Neural cell (in vitro differentiated cells): ENCODE measurements at regions not wholly inside any gene's neighbourhood (a gene's known extent, or its start where the extent isn't known, plus 50 kb on each side); places are given as distances from the start of the nearest gene placed in this dataset.

Experiments used
- H2AFZ ChIP-seq: fragments of 200-600, 300-800 bp; sonication (generic), shearing (Covaris generic); 2 replicates; pipeline ENCODE4 v1.6.0; 2014; ENCODE audit warnings: low read depth, mild to moderate bottlenecking, antibody characterized with exemption, low read length, moderate library complexity
- H3F3A ChIP-seq: fragments of 200-600 bp; shearing (Covaris generic); 2 replicates; pipeline ENCODE4 v1.6.1; 2016; ENCODE audit warnings: mild to moderate bottlenecking, moderate library complexity, mixed read lengths, antibody characterized with exemption, low read length; ENCODE audit not compliant: insufficient read depth, poor library complexity, severe bottlenecking
- H3K27ac ChIP-seq: fragments of 200-600, 300-800 bp; sonication (generic), shearing (Covaris generic); 2 replicates; pipeline ENCODE4 v1.5.1; 2014; ENCODE audit warnings: mild to moderate bottlenecking, low read length, moderate library complexity
- H3K27me3 ChIP-seq: fragments of 300-800, 200-600 bp; sonication (generic), shearing (Covaris generic); 2 replicates; pipeline ENCODE4 v1.6.0; 2014; ENCODE audit warnings: mild to moderate bottlenecking, low read depth, low read length, moderate library complexity; ENCODE audit not compliant: insufficient read depth
- H3K36me3 ChIP-seq: fragments of 300-800, 200-600 bp; sonication (generic), shearing (Covaris generic); 2 replicates; pipeline ENCODE4 v1.5.1; 2014; ENCODE audit warnings: mild to moderate bottlenecking, antibody characterized with exemption, low read length, moderate library complexity; ENCODE audit not compliant: insufficient read depth
- H3K4me2 ChIP-seq: fragments of 300-800, 200-600 bp; sonication (generic), shearing (Covaris generic); 2 replicates; pipeline ENCODE4 v1.6.0; 2014; ENCODE audit warnings: mild to moderate bottlenecking, low read length
- H3K4me3 ChIP-seq: fragments of 300-800, 200-600 bp; sonication (generic), shearing (Covaris generic); 2 replicates; pipeline ENCODE4 v1.5.1; 2014; ENCODE audit warnings: mild to moderate bottlenecking, low read length, moderate library complexity
- H3K79me2 ChIP-seq: fragments of 200-600 bp; shearing (Covaris generic); replicated peaks from 2 replicates; pipeline ENCODE4 v1.6.0; 2014; ENCODE audit warnings: mild to moderate bottlenecking, low read length, moderate library complexity; ENCODE audit not compliant: insufficient read depth
- H3K9ac ChIP-seq: fragments of 300-800, 200-600 bp; sonication (generic), shearing (Covaris generic); 2 replicates; pipeline ENCODE4 v1.6.1; 2016; ENCODE audit warnings: mild to moderate bottlenecking, low read length, mixed read lengths
- H3K9me2 ChIP-seq: fragments of 200-600 bp; shearing (Covaris generic); 2 replicates; pipeline ENCODE4 v1.6.1; 2016; ENCODE audit warnings: mild to moderate bottlenecking, low read length, mixed read lengths; ENCODE audit not compliant: insufficient read depth
- H3K9me3 ChIP-seq: fragments of 200-600, 300-800 bp; sonication (generic), shearing (Covaris generic); 2 replicates; pipeline ENCODE4 v1.6.1; 2016; ENCODE audit warnings: mild to moderate bottlenecking, mixed run types, low read length, moderate library complexity, mixed read lengths
- H4K20me1 ChIP-seq: fragments of 200-600 bp; shearing (Covaris generic); 2 replicates; pipeline ENCODE4 v1.6.1; 2016; ENCODE audit warnings: mild to moderate bottlenecking, mixed run types; ENCODE audit not compliant: insufficient read depth
- CTCF ChIP-seq: fragments of 450-650 bp; IDR thresholded peaks from 2 replicates; pipeline ENCODE4 v1.5.1; 2014; ENCODE audit warnings: antibody characterized with exemption, mild to moderate bottlenecking, moderate library complexity; ENCODE audit not compliant: poor library complexity, severe bottlenecking
- EP300 ChIP-seq: fragments of 450-650 bp; conservative IDR thresholded peaks from 2 replicates; pipeline ENCODE4 v1.6.1; 2014; ENCODE audit warnings: antibody characterized with exemption, mild to moderate bottlenecking, moderate library complexity; ENCODE audit not compliant: poor library complexity, severe bottlenecking
- EZH2 ChIP-seq: fragments of 200-600, 300-800 bp; shearing (Covaris generic), sonication (generic); IDR thresholded peaks from 2 replicates; pipeline ENCODE4 v1.6.1; 2014; ENCODE audit warnings: antibody characterized with exemption, low read length, borderline replicate concordance, mild to moderate bottlenecking; ENCODE audit not compliant: insufficient read depth, poor library complexity, severe bottlenecking
- MXI1 ChIP-seq: fragments of 450-650 bp; conservative IDR thresholded peaks from 2 replicates; pipeline ENCODE4 v1.6.1; 2014; ENCODE audit warnings: antibody characterized with exemption, mild to moderate bottlenecking; ENCODE audit not compliant: poor library complexity, severe bottlenecking
- RAD21 ChIP-seq: fragments of 450-650 bp; conservative IDR thresholded peaks from 2 replicates; pipeline ENCODE4 v1.6.1; 2014; ENCODE audit warnings: antibody characterized with exemption, mild to moderate bottlenecking, moderate library complexity
- SMC3 ChIP-seq: fragments of 450-650 bp; conservative IDR thresholded peaks from 2 replicates; pipeline ENCODE4 v1.6.1; 2014; ENCODE audit warnings: antibody characterized with exemption, mild to moderate bottlenecking, moderate library complexity; ENCODE audit not compliant: poor library complexity
- TAF1 ChIP-seq: IDR thresholded peaks from 2 replicates; pipeline ENCODE4 v1.6.1; 2012; ENCODE audit warnings: low read depth
- TF ChIP-seq, protein P1 (sequence below): IDR thresholded peaks from 2 replicates; pipeline ENCODE4 v1.6.1; 2012; ENCODE audit warnings: borderline replicate concordance

DNA sequence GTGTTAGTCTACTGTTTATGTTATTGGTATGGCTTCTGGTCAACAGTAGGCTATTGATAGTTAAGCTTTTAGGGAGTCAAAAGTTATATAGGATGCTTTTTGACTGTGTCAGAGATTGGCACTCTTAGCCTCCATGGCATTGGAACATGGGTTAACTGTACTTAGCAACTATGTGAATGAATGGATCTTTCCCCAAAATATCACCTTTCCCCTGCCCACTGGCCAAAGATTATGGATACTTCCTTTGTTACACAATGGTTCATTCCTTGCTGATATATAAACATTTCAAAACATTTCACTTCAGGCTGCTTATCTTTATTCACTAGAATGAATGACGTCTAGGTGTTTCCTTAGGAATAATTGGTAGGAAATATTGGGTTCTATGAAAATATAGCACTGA, 62.1 kb upstream of the DOCK10 start:
- H3K4me3 ChIP-seq, result no peak overlapping the region
- H3F3A ChIP-seq, result no peaks in the 10 kb centered on the region
- H3K9ac ChIP-seq, result no peak overlapping the region
- no peaks in the 10 kb centered on the region for H3K9me3 ChIP-seq
- H3K9me2 ChIP-seq, result no peaks in the 10 kb centered on the region
- H3K36me3 ChIP-seq, result no peaks in the 10 kb centered on the region
- no peaks in the 10 kb centered on the region for H4K20me1 ChIP-seq
- no peak overlapping the region for H3K27ac ChIP-seq
- no peaks in the 10 kb centered on the region for H3K79me2 ChIP-seq
- TF ChIP-seq, protein P1, sequence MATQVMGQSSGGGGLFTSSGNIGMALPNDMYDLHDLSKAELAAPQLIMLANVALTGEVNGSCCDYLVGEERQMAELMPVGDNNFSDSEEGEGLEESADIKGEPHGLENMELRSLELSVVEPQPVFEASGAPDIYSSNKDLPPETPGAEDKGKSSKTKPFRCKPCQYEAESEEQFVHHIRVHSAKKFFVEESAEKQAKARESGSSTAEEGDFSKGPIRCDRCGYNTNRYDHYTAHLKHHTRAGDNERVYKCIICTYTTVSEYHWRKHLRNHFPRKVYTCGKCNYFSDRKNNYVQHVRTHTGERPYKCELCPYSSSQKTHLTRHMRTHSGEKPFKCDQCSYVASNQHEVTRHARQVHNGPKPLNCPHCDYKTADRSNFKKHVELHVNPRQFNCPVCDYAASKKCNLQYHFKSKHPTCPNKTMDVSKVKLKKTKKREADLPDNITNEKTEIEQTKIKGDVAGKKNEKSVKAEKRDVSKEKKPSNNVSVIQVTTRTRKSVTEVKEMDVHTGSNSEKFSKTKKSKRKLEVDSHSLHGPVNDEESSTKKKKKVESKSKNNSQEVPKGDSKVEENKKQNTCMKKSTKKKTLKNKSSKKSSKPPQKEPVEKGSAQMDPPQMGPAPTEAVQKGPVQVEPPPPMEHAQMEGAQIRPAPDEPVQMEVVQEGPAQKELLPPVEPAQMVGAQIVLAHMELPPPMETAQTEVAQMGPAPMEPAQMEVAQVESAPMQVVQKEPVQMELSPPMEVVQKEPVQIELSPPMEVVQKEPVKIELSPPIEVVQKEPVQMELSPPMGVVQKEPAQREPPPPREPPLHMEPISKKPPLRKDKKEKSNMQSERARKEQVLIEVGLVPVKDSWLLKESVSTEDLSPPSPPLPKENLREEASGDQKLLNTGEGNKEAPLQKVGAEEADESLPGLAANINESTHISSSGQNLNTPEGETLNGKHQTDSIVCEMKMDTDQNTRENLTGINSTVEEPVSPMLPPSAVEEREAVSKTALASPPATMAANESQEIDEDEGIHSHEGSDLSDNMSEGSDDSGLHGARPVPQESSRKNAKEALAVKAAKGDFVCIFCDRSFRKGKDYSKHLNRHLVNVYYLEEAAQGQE, result no peak
- TF ChIP-seq EZH2, result no peak
- no peak for TF ChIP-seq MXI1
- TF ChIP-seq CTCF, result no peak
- TF ChIP-seq SMC3, result no peak
- TF ChIP-seq EP300, result no peak
- TF ChIP-seq RAD21, result no peak
- no peak for TF ChIP-seq TAF1
- no peak overlapping the region for H2AFZ ChIP-seq
- no peaks in the 10 kb centered on the region for H3K27me3 ChIP-seq
- no peak overlapping the region for H3K4me2 ChIP-seq

- no peaks in the 10 kb centered on the region for H4K20me1 ChIP-seq
- no peaks in the 10 kb centered on the region for H3K36me3 ChIP-seq
- no peak overlapping the region for H3K9ac ChIP-seq
- no peak overlapping the region for H3K4me2 ChIP-seq
- no peaks in the 10 kb centered on the region for H3K9me2 ChIP-seq
- H3F3A ChIP-seq, result no peaks in the 10 kb centered on the region
- no peaks in the 10 kb centered on the region for H3K79me2 ChIP-seq
- H3K27ac ChIP-seq, result no peak overlapping the region
- H3K9me3 ChIP-seq, result no peaks in the 10 kb centered on the region
- no peak overlapping the region for H2AFZ ChIP-seq
- H3K27me3 ChIP-seq, result no peaks in the 10 kb centered on the region
- no peak for TF ChIP-seq MXI1
- no peak for TF ChIP-seq SMC3
- no peak for TF ChIP-seq RAD21
- TF ChIP-seq, protein P1, result no peak
- no peak overlapping the region for H3K4me3 ChIP-seq
Measured at GRCh38 chr2:225103737-225104141, 61.5 kb upstream of the DOCK10 start.
